ENCODE measurements at regions not wholly inside any gene's neighbourhood (a gene's known extent, or its start where the extent isn't known, plus 50 kb on each side); places are given as distances from the start of the nearest gene placed in this dataset.

DNA sequence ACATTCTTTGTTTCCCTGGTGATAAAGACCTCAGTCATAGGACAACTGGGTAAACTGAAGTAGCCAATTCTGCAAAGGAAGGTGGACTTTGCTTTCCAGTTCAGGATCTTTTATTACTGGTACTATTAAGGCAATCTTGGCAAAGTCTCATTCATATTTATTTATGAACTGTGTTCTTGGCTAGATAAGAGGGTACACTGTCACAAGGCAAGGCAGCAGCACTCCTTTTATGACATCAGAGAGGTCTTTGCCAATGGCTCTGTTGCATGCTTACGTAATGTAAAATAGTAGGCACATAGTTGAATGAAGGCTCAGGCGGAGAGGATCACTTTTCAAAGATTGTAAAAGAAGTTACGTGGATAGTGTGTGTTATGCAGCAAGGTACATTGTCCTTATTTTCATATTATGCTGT, 63.7 kb upstream of the PDK4 start:
- no peak overlapping the region for H2AFZ ChIP-seq (ENCODE audit: low read length)
- H3K9me3 ChIP-seq (ENCODE audit: control insufficient read depth, low read depth, low read length), result no peaks in the 10 kb centered on the region
- Mint-ChIP-seq H3K4me3 (no peak overlapping the region), H3K4me1 (no peaks in the 10 kb centered on the region), H3K27me3 (ENCODE audit: low read depth) (peaks cover 3% of the 10 kb centered on the region; the same call in 1 of the 2 replicates), H3K27ac (no peak overlapping the region), H3K9me3 (peaks cover 2 to 10% of the 10 kb centered on the region in 2 experiments; a peak in 4 of 5 replicates), H3K36me3 (ENCODE audit: insufficient read depth in 1 of 3, low read depth in 3 of 3) (no peaks in the 10 kb centered on the region; a peak in 1 of 7 replicates)
- H3K23me2 ChIP-seq (ENCODE audit: insufficient read length, low read depth, low read length, poor library complexity, severe bottlenecking), result no peaks in the 10 kb centered on the region
- H3K4me2 ChIP-seq (ENCODE audit: insufficient read depth, insufficient read length, low read length), result no peak overlapping the region
- H4K8ac ChIP-seq (replicated peaks; ENCODE audit: insufficient read length, low read depth, low read length), result no peak overlapping the region
- no peak overlapping the region for H2BK5ac ChIP-seq (ENCODE audit: insufficient read length, low read length)
- TF ChIP-seq, protein P1, sequence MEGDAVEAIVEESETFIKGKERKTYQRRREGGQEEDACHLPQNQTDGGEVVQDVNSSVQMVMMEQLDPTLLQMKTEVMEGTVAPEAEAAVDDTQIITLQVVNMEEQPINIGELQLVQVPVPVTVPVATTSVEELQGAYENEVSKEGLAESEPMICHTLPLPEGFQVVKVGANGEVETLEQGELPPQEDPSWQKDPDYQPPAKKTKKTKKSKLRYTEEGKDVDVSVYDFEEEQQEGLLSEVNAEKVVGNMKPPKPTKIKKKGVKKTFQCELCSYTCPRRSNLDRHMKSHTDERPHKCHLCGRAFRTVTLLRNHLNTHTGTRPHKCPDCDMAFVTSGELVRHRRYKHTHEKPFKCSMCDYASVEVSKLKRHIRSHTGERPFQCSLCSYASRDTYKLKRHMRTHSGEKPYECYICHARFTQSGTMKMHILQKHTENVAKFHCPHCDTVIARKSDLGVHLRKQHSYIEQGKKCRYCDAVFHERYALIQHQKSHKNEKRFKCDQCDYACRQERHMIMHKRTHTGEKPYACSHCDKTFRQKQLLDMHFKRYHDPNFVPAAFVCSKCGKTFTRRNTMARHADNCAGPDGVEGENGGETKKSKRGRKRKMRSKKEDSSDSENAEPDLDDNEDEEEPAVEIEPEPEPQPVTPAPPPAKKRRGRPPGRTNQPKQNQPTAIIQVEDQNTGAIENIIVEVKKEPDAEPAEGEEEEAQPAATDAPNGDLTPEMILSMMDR (conservative IDR thresholded peaks at IDR 0.05), result no peak
- no peak overlapping the region for H3T11ph ChIP-seq (ENCODE audit: low read length)
- DNase-seq, result no peak
- H4K5ac ChIP-seq (ENCODE audit: insufficient read length, low read depth, low read length), result no peak overlapping the region
- H3K23ac ChIP-seq (ENCODE audit: insufficient read length, low read depth, low read length), result no peak overlapping the region
- no peak overlapping the region for H3K9ac ChIP-seq (ENCODE audit: extremely low read depth, insufficient read length, low read length)
- WGBS (ENCODE audit: extremely low coverage, insufficient read length, low lambda C conversion rate), result no CpG with 5 or more reads among the region's 3 CpGs
- H2BK120ac ChIP-seq (ENCODE audit: low read depth, low read length, poor library complexity, severe bottlenecking), result no peak overlapping the region
- no peaks in the 10 kb centered on the region for H4K20me1 ChIP-seq (ENCODE audit: control insufficient read depth, insufficient read depth, insufficient read length)
- no peaks in the 10 kb centered on the region for H3K79me2 ChIP-seq (ENCODE audit: insufficient read depth, low read length)
- H3K79me1 ChIP-seq (ENCODE audit: insufficient read depth, low read depth, low read length, poor library complexity, severe bottlenecking), result no peaks in the 10 kb centered on the region
- H2BK15ac ChIP-seq (ENCODE audit: low read depth, low read length), result no peak overlapping the region
- H3K18ac ChIP-seq (ENCODE audit: insufficient read length, low read depth, low read length), result no peak overlapping the region
- H2BK12ac ChIP-seq (ENCODE audit: insufficient read length, low read depth, low read length), result no peak overlapping the region
- no peaks in the 10 kb centered on the region for H3K4me1 ChIP-seq (ENCODE audit: insufficient read depth, low read length)
- no peak overlapping the region for H3K4ac ChIP-seq (ENCODE audit: low read depth, low read length)
- H2AK5ac ChIP-seq (ENCODE audit: insufficient read length, low read length), result no peak overlapping the region
- no peaks in the 10 kb centered on the region for H3K27me3 ChIP-seq (ENCODE audit: insufficient read depth, low read length)
- H2BK20ac ChIP-seq (ENCODE audit: low read depth, low read length, poor library complexity, severe bottlenecking), result no peak overlapping the region
- H3K14ac ChIP-seq (ENCODE audit: insufficient read depth, low read length), result no peak overlapping the region
- no peak overlapping the region for H3K27ac ChIP-seq (ENCODE audit: insufficient read length, low read depth, low read length)
- no peak overlapping the region for H3K56ac ChIP-seq (ENCODE audit: insufficient read length, low read depth, low read length)
- H4K91ac ChIP-seq (ENCODE audit: insufficient read length, low read depth, low read length), result no peak overlapping the region

All from H9 (cell line).